Osteocyte (in vitro differentiated cells): ENCODE measurements at regions not wholly inside any gene's neighbourhood (a gene's known extent, or its start where the extent isn't known, plus 50 kb on each side); places are given as distances from the start of the nearest gene placed in this dataset.

ENCODE experiments used
- DNase-seq: peaks from one replicate; pipeline ENCODE4 v3.0.0; 2021; ENCODE audit warnings: mixed read lengths; ENCODE audit not compliant: unreplicated experiment; ENCODE audit errors: extremely low spot score
- H3K27ac Mint-ChIP-seq: one replicate; pipeline ENCODE4 v1.8.0; 2021; ENCODE audit warnings: mild to moderate bottlenecking, mixed read lengths; ENCODE audit not compliant: unreplicated experiment
- H3K27me3 Mint-ChIP-seq: one replicate; pipeline ENCODE4 v1.8.0; 2021; ENCODE audit warnings: mixed read lengths; ENCODE audit not compliant: unreplicated experiment
- H3K36me3 Mint-ChIP-seq: one replicate; pipeline ENCODE4 v1.8.0; 2021; ENCODE audit warnings: mixed read lengths; ENCODE audit not compliant: unreplicated experiment
- H3K4me1 Mint-ChIP-seq: one replicate; pipeline ENCODE4 v1.8.0; 2021; ENCODE audit warnings: mixed read lengths; ENCODE audit not compliant: unreplicated experiment
- H3K4me3 Mint-ChIP-seq: one replicate; pipeline ENCODE4 v1.8.0; 2021; ENCODE audit warnings: mild to moderate bottlenecking, moderate library complexity, mixed read lengths; ENCODE audit not compliant: unreplicated experiment
- H3K9me3 Mint-ChIP-seq: one replicate; pipeline ENCODE4 v1.8.0; 2021; ENCODE audit warnings: mixed read lengths; ENCODE audit not compliant: unreplicated experiment
- TF ChIP-seq, protein P1 (sequence below): fragments of 200-600 bp; sonication (generic); IDR thresholded peaks from 2 replicates; pipeline ENCODE4 v1.5.0; 2021; ENCODE audit warnings: antibody characterized with exemption, mild to moderate bottlenecking, moderate library complexity

DNA sequence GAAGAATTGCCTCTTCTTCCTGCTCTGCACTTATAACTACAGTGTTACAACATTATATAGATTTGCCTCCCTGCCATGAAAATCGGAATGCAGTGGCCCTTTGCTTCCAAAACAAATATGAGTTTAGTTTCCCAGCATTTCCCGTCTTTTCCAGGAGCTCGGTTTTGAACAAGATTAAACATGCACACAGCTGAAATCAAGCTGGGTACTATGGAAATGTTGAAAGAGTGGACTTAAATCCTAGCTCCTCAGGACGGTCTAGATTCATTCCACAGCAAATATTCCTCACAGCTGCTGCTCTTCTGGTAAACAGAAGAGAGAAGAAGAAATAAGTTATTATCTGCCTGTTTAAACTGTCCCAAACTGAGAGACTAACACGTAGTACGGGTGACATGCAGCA lies 161.4 kb downstream of the PIK3R1 start:
- Mint-ChIP-seq H3K27me3 (peaks cover 11% of the 10 kb centered on the region), H3K9me3 (no peaks in the 10 kb centered on the region), H3K27ac (no peak overlapping the region), H3K4me1 (no peaks in the 10 kb centered on the region), H3K4me3 (no peak overlapping the region), H3K36me3 (no peaks in the 10 kb centered on the region)
- TF ChIP-seq, protein P1, sequence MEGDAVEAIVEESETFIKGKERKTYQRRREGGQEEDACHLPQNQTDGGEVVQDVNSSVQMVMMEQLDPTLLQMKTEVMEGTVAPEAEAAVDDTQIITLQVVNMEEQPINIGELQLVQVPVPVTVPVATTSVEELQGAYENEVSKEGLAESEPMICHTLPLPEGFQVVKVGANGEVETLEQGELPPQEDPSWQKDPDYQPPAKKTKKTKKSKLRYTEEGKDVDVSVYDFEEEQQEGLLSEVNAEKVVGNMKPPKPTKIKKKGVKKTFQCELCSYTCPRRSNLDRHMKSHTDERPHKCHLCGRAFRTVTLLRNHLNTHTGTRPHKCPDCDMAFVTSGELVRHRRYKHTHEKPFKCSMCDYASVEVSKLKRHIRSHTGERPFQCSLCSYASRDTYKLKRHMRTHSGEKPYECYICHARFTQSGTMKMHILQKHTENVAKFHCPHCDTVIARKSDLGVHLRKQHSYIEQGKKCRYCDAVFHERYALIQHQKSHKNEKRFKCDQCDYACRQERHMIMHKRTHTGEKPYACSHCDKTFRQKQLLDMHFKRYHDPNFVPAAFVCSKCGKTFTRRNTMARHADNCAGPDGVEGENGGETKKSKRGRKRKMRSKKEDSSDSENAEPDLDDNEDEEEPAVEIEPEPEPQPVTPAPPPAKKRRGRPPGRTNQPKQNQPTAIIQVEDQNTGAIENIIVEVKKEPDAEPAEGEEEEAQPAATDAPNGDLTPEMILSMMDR = no peak
- DNase-seq = no peak

DNA sequence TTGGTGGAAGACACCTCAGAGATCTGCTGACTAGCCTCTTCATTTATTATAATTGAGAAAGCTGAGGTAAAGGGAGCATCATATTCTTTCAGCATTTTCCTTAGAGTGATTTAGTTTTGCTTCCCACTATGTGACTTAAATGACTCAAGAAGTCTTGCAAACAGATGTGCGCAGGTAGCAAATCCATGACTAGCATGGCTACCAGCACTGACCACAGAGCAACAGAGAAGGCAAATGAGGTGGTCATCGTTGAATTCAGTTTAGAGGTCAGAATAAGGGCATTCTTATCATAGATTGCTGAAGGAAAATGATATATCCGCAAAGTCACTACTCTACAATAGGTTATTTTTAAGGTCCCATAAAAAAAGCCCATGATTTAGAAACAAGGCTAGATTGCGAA lies 162.2 kb downstream of the PIK3R1 start:
- DNase-seq = no peak
- no peaks in the 10 kb centered on the region for H3K4me1 Mint-ChIP-seq
- no peak overlapping the region for H3K4me3 Mint-ChIP-seq
- peaks cover 10% of the 10 kb centered on the region for H3K27me3 Mint-ChIP-seq
- TF ChIP-seq, protein P1 = no peak
- H3K27ac Mint-ChIP-seq = no peak overlapping the region
- H3K9me3 Mint-ChIP-seq = no peaks in the 10 kb centered on the region
- H3K36me3 Mint-ChIP-seq = no peaks in the 10 kb centered on the region

DNA sequence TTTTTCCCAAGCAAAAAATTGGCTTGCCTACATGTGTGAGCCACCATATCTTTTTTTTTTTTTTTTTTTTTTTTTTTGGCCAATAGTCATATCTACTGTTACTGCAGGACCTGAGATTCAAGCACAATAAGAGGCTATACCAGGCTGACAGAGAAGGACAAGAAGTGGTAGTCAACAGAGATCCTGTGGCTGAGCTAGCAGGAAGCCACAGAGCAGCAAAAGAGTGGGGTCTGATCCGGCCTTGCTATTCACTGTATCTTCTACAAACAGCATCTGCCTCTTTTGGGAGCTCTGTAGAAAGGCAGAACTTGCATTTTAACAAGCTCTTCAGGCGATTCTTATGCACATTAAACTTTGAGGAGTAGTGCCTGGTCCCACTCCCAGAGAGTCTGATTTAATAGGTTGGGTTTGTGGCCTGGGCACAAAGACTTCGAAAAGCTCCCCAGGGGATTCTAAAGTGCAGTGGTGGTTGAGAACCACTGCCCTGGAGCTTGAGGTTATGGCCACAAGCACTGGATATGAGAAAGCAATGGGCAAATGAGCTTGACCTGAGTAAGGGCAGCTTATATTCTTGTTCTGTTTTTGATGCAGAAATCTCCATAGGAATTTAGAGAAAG lies 162.8 kb downstream of the PIK3R1 start:
- Mint-ChIP-seq H3K4me3 (no peak overlapping the region), H3K27me3 (peaks cover 8% of the 10 kb centered on the region), H3K9me3 (no peaks in the 10 kb centered on the region), H3K36me3 (no peaks in the 10 kb centered on the region), H3K27ac (no peak overlapping the region), H3K4me1 (no peaks in the 10 kb centered on the region)
- no peak for DNase-seq
- TF ChIP-seq, protein P1 = no peak

DNA sequence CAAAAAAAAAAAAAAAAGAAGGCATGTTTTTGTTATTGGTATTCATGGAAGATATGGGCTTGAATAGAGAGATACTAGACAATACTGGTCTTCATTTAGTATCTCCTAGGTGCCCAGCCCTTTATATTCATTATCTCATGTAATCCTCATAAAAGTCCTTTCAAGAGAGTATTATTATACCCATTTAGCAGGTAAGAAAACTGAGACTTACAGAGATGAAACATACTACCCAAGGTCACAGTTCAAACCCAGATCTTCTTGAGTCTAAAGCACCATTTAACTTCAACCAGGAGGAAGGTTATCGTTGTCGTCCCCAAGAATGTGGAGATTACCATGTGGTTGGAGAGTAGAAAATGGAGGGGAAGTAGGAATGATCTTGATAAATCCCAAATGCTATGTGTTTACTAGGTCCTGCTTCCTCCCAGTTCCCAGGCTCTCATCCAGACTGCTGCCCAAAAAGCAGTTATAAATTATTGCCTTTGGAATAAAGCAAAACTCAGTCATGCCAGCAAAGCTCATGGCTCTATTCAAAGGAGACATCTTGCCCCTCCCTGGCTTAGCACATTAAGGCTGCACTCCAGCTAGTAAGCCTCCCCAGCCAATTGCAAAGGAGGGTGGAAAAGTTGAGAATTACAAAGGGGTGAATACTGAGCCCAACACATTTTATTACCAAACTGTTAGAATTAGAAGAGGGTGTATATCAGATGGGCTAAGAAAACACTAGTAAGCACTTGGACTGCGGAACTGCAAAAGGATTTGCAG lies 163.9 kb downstream of the PIK3R1 start:
- Mint-ChIP-seq H3K27me3 (peaks cover 8% of the 10 kb centered on the region), H3K4me1 (no peaks in the 10 kb centered on the region), H3K9me3 (no peaks in the 10 kb centered on the region), H3K27ac (no peak overlapping the region), H3K4me3 (no peak overlapping the region), H3K36me3 (no peaks in the 10 kb centered on the region)
- no peak for DNase-seq
- TF ChIP-seq, protein P1 = no peak

DNA sequence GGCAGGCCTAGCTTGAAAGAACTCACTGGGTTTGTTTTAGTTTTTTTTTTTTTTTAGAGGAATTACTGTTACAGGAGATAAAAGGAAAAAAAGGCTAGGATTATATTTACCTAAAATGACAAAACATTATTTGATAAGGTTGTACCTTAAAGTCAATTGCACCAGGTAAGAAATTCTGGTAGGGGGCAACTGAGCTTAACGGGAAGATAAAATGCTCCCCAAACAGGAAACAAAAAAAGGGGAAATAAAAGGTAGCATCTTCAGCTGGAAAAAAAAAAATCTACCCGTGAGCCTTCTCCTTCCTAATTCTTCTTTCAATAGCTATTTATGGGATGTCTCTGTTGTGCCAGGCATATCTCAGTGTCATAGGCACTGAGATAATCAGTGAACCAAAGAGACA lies 164.5 kb downstream of the PIK3R1 start:
- H3K9me3 Mint-ChIP-seq = no peaks in the 10 kb centered on the region
- no peak overlapping the region for H3K27ac Mint-ChIP-seq
- H3K27me3 Mint-ChIP-seq = peaks cover 8% of the 10 kb centered on the region
- H3K4me3 Mint-ChIP-seq = no peak overlapping the region
- no peaks in the 10 kb centered on the region for H3K36me3 Mint-ChIP-seq
- no peaks in the 10 kb centered on the region for H3K4me1 Mint-ChIP-seq
- TF ChIP-seq, protein P1 = no peak
- DNase-seq = no peak
